ENCODE measurements at regions not wholly inside any gene's neighbourhood (a gene's known extent, or its start where the extent isn't known, plus 50 kb on each side); places are given as distances from the start of the nearest gene placed in this dataset.

DNA sequence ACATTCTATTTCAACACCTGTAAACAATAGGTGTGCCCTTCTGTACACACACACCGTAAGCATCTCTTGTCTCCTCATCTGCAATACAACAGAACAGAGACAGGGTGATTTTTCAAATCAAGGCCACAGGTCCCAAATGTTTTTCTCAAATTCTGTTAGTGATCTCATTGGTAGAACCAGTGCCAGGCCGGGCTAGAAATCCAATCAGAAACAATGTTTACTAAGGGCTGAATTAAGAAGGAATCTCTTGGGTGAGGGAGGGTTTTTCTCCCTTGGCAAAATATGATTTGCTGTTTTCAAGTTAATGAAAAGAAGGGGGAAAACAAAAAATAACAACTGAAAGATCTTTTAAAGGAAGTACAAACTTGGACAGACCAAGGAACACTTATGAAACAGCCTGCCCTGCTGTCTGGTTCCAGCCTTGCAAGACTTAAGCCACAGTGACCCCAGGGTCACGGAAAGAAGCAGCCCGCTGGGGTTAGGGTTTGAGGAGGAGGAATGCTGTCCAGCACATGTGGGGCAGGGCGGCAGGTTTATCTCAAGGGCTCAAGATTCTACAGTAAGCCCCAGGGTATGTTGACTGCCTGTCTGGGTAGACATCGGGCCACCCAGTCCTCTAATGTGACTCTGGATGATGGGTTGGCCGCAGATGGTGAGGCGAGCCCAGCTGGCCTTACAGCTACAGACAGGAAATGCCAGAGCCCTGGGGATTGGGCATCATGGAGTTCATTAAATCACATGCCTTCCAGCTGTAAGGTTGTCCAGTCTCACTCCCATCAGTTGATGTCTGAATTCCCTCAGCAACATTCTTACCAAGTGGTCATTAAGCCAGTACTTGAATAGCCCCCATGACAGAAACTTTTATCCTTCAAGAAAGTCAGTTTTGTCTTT lies 73.3 kb upstream of the SLC44A3 start:
- peaks cover 6% of the 10 kb centered on the region for H3K9me3 ChIP-seq (ENCODE audit: low read depth, low read length, poor library complexity, severe bottlenecking)
- CTCF ChIA-PET: no interaction called here
- no peaks in the 10 kb centered on the region for H3K36me3 ChIP-seq (ENCODE audit: insufficient read depth, low read length, poor library complexity, severe bottlenecking)
- no peak overlapping the region for H3K27ac ChIP-seq (ENCODE audit: low read depth, low read length, poor library complexity, severe bottlenecking)
- no TSS peak for BruUV-seq (replicated peaks)
- intact Hi-C loops (cut with micrococcal nuclease; ENCODE audit: unreplicated experiment): no loop called here
- DNase-seq (ENCODE audit: low spot score): no peak
- TF ChIP-seq EZH2 (IDR thresholded peaks at IDR 0.05; ENCODE audit: borderline replicate concordance, low read depth, low read length, poor library complexity, severe bottlenecking): no peak
- TF ChIP-seq, protein P1, sequence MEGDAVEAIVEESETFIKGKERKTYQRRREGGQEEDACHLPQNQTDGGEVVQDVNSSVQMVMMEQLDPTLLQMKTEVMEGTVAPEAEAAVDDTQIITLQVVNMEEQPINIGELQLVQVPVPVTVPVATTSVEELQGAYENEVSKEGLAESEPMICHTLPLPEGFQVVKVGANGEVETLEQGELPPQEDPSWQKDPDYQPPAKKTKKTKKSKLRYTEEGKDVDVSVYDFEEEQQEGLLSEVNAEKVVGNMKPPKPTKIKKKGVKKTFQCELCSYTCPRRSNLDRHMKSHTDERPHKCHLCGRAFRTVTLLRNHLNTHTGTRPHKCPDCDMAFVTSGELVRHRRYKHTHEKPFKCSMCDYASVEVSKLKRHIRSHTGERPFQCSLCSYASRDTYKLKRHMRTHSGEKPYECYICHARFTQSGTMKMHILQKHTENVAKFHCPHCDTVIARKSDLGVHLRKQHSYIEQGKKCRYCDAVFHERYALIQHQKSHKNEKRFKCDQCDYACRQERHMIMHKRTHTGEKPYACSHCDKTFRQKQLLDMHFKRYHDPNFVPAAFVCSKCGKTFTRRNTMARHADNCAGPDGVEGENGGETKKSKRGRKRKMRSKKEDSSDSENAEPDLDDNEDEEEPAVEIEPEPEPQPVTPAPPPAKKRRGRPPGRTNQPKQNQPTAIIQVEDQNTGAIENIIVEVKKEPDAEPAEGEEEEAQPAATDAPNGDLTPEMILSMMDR (conservative IDR thresholded peaks at IDR 0.05; ENCODE audit: low read depth, low read length): no peak
- H3K4me1 ChIP-seq (ENCODE audit: insufficient read depth, low read length, poor library complexity, severe bottlenecking): no peaks in the 10 kb centered on the region
- POLR2A ChIA-PET (ENCODE audit: low non-redundant PET): no interaction called here
- H3K27me3 ChIP-seq (replicated peaks; ENCODE audit: insufficient read depth, low read depth, low read length, poor library complexity): no peaks in the 10 kb centered on the region
- H3K4me3 ChIP-seq (ENCODE audit: low read depth, low read length, poor library complexity, severe bottlenecking): no peak overlapping the region

DNA sequence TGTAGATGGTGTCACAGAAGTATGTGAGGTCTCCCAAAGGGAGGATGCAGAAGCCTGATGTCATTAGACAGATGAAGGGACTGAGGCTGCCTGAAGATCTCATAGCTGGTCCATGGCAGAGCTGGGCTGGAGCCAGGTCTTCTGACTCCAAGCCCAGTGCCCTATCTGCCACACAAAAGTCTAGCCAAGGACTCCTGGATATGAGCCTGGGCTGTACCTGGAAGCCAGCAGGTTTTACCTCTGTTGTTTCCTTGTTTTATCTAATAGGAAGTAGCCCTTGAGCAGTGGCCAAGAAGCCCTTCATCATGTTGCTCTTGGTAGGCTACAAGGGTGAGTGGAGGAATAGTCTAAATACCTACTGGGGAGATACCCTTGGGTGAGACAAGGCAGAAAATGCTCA lies 74.4 kb upstream of the SLC44A3 start:
- intact Hi-C loops (cut with micrococcal nuclease; ENCODE audit: unreplicated experiment): no loop called here
- ChIA-PET CTCF (no interaction called here), POLR2A (ENCODE audit: low non-redundant PET) (no interaction called here)
- TF ChIP-seq, protein P1 (conservative IDR thresholded peaks at IDR 0.05; ENCODE audit: low read depth, low read length): no peak
- TF ChIP-seq EZH2 (IDR thresholded peaks at IDR 0.05; ENCODE audit: borderline replicate concordance, low read depth, low read length, poor library complexity, severe bottlenecking): no peak
- Histone ChIP-seq H3K4me3 (ENCODE audit: low read depth, low read length, poor library complexity, severe bottlenecking) (no peak overlapping the region), H3K27me3 (replicated peaks; ENCODE audit: insufficient read depth, low read depth, low read length, poor library complexity) (no peaks in the 10 kb centered on the region), H3K27ac (ENCODE audit: low read depth, low read length, poor library complexity, severe bottlenecking) (no peak overlapping the region), H3K4me1 (ENCODE audit: insufficient read depth, low read length, poor library complexity, severe bottlenecking) (no peaks in the 10 kb centered on the region), H3K36me3 (ENCODE audit: insufficient read depth, low read length, poor library complexity, severe bottlenecking) (no peaks in the 10 kb centered on the region), H3K9me3 (ENCODE audit: low read depth, low read length, poor library complexity, severe bottlenecking) (peaks cover 6% of the 10 kb centered on the region)
- BruUV-seq (replicated peaks): no TSS peak
- DNase-seq (ENCODE audit: low spot score): no peak

DNA sequence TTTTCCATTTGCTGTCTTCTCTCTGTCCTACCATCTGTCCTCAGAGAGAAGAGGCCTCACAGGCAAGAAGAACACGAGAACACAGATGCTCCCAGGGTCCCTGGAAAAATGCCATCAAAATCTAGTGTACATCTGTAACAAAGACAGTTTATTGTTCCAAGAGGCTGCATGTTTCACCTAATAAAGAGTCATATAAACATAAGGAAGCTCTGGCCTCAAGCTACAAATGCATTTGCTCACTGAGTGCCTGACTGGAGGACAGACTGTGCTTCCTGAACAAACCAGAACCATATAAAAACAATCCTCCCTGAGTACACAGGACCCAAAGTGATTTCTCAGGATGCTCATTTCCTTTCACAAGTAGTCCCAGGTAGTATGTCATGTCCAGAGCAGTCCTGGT lies 76.3 kb upstream of the SLC44A3 start:
- Histone ChIP-seq H3K4me3 (ENCODE audit: low read depth, low read length, poor library complexity, severe bottlenecking) (no peak overlapping the region), H3K4me1 (ENCODE audit: insufficient read depth, low read length, poor library complexity, severe bottlenecking) (no peaks in the 10 kb centered on the region), H3K36me3 (ENCODE audit: insufficient read depth, low read length, poor library complexity, severe bottlenecking) (no peaks in the 10 kb centered on the region), H3K27ac (ENCODE audit: low read depth, low read length, poor library complexity, severe bottlenecking) (no peak overlapping the region), H3K27me3 (replicated peaks; ENCODE audit: insufficient read depth, low read depth, low read length, poor library complexity) (no peaks in the 10 kb centered on the region), H3K9me3 (ENCODE audit: low read depth, low read length, poor library complexity, severe bottlenecking) (no peaks in the 10 kb centered on the region)
- intact Hi-C loops (cut with micrococcal nuclease; ENCODE audit: unreplicated experiment): no loop called here
- BruUV-seq (replicated peaks): no TSS peak
- CTCF ChIA-PET: no interaction called here
- no peak for DNase-seq (ENCODE audit: low spot score)
- POLR2A ChIA-PET (ENCODE audit: low non-redundant PET): no interaction called here
- no peak for TF ChIP-seq EZH2 (IDR thresholded peaks at IDR 0.05; ENCODE audit: borderline replicate concordance, low read depth, low read length, poor library complexity, severe bottlenecking)
- TF ChIP-seq, protein P1 (conservative IDR thresholded peaks at IDR 0.05; ENCODE audit: low read depth, low read length): no peak

All from A673 (cell line).